Subcutaneous abdominal adipose tissue (tissue), 5 donors: ENCODE measurements at regions not wholly inside any gene's neighbourhood (a gene's known extent, or its start where the extent isn't known, plus 50 kb on each side); places are given as distances from the start of the nearest gene placed in this dataset.

Experiments used
- H3K27ac ChIP-seq: one replicate; pipeline ENCODE4 v1.7.0; 2013; ENCODE audit warnings: low read depth, mild to moderate bottlenecking, inconsistent platforms, low read length, moderate library complexity
- H3K27me3 ChIP-seq, 5 donors: one replicate each; pipeline ENCODE4 v1.7.0; 2013; ENCODE audit warnings: low read length in 5 of 5, inconsistent platforms in 1 of 5; ENCODE audit not compliant: control insufficient read depth in 5 of 5, insufficient read depth in 4 of 5
- H3K36me3 ChIP-seq, 5 donors: one replicate each; pipeline ENCODE4 v1.7.0; 2013; ENCODE audit warnings: low read length in 5 of 5; ENCODE audit not compliant: control insufficient read depth in 5 of 5, insufficient read depth in 5 of 5
- H3K4me1 ChIP-seq, 5 donors: one replicate each; pipeline ENCODE4 v1.7.0; 2013; ENCODE audit warnings: low read length in 5 of 5, mild to moderate bottlenecking in 3 of 5, moderate library complexity in 1 of 5; ENCODE audit not compliant: control insufficient read depth in 5 of 5, insufficient read depth in 5 of 5
- H3K4me3 ChIP-seq, 5 donors: one replicate each; pipeline ENCODE4 v1.7.0; 2013; ENCODE audit warnings: low read length in 5 of 5, low read depth in 1 of 5
- H3K9ac ChIP-seq, 5 donors: one replicate each; pipeline ENCODE4 v1.7.0; 2013; ENCODE audit warnings: low read length in 5 of 5, mild to moderate bottlenecking in 4 of 5, moderate library complexity in 3 of 5
- H3K9me3 ChIP-seq, 5 donors: one replicate each; pipeline ENCODE4 v1.7.0; 2013; ENCODE audit warnings: low read length in 5 of 5; ENCODE audit not compliant: control insufficient read depth in 5 of 5
- donor health status: healthy.
- donor health status: healthy.
- donor health status: healthy.
- donor health status: healthy.
- donor health status: healthy.

DNA sequence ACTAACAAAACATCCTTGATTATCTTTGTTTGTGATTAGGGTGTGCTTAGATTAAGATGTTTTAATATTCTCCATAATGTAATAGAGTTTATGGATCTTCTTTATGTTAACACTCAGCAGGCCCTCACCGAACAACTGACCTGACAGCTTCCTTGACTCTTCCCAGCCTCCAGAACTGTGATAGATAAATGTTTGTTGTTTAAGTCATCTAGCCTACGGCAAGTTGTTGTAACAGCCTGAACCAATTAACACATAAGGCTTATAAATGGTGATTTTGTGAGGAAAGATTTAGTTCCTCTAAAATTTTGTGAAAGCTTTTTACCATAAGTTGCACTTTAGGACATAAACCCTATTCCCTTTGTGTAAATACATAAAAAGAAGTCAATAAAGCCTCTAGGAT is 156.5 kb upstream of the DCN start:
- Histone ChIP-seq H3K36me3 (no peaks in the 10 kb centered on the region), H3K4me1 (no peaks in the 10 kb centered on the region), H3K9me3 (no peaks in the 10 kb centered on the region), H3K27ac (no peak overlapping the region), H3K4me3 (no peak overlapping the region), H3K9ac (no peak overlapping the region), H3K27me3 (no peaks in the 10 kb centered on the region)

DNA sequence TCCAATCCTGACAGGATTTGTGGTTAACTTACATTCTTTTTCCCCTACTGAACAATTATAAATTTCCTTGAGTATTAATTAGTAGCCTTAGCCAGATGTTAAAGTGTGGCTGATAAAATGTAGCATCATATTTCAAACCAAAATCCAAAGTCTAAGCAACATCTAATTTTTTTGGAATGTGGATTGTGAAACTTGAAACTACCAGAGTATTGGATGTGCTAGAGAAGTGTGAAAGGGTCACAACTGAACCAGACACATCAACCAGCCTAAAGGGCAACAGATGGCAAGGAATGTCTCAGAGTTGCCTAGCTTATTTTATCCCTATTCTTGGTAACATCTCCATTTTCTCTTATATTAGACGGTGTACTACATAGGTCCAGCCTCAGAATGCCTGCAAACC is 153.1 kb upstream of the DCN start:
- Histone ChIP-seq H3K27ac (no peak overlapping the region), H3K4me3 (no peak overlapping the region), H3K36me3 (no peaks in the 10 kb centered on the region), H3K9me3 (no peaks in the 10 kb centered on the region), H3K9ac (no peak overlapping the region), H3K27me3 (no peaks in the 10 kb centered on the region), H3K4me1 (no peaks in the 10 kb centered on the region)

DNA sequence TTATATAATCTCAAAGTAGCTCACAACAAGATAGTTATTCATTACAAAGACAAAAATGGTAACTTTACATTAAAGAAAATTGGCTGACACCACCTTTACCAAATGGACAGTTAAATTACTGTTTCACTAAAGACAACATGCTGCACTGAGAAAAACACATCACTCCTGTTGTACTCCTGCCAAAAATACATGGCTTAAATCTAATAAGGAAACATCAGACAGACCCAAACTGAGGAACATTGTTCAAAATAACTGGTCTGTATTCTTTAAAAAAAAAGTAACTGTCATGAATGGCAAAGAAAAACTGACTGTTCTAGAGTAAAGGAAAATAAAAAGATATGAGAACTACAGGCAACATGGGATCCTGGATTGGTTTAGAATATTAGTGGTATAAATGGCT is 151.3 kb upstream of the DCN start:
- Histone ChIP-seq H3K36me3 (no peaks in the 10 kb centered on the region), H3K4me3 (no peak overlapping the region), H3K27ac (no peak overlapping the region), H3K4me1 (no peaks in the 10 kb centered on the region), H3K9me3 (no peaks in the 10 kb centered on the region), H3K27me3 (no peaks in the 10 kb centered on the region), H3K9ac (no peak overlapping the region)

DNA sequence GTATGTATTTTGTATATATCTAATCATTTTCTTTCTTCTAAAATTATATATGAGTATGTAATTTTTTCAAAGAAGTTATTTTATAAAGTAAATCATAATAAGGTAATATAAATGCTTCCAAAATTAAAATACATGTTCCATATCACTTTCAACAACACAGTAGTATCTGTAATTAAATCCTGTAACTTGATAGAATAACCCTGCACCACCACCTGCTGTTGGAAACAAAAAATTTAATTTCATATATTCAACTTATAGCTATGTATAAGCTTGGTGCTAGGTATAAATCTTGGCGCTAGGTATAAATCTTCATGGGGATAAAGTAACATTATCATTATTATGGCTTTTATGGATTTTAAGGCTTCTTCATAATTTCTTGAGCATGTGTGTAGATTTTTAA is 149.7 kb upstream of the DCN start:
- no peak overlapping the region for H3K27ac ChIP-seq
- H3K9me3 ChIP-seq: no peaks in the 10 kb centered on the region
- H3K9ac ChIP-seq: no peak overlapping the region
- H3K4me1 ChIP-seq: no peaks in the 10 kb centered on the region
- H3K4me3 ChIP-seq: no peak overlapping the region
- no peaks in the 10 kb centered on the region for H3K27me3 ChIP-seq
- H3K36me3 ChIP-seq: no peaks in the 10 kb centered on the region

DNA sequence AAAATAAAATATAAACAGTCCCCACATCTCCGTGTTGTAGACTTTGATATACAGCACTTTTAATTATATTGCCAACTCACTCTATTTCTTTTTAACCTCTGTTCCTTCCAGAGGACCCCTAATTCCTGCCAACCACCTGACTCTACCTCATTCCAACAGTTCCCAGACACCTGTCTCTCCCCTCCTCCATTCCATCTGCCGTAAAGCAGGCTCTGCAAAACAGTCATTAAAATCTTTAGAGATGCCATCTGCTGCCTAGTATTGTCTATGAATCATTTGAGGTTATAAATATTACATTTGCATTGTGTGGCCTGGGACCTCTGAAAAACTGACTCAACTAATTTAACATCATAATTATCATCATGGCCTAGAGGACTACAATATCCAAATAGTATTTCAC is 148.8 kb upstream of the DCN start:
- H3K4me3 ChIP-seq: no peak overlapping the region
- H3K27ac ChIP-seq: no peak overlapping the region
- no peaks in the 10 kb centered on the region for H3K4me1 ChIP-seq
- no peaks in the 10 kb centered on the region for H3K9me3 ChIP-seq
- H3K27me3 ChIP-seq: no peaks in the 10 kb centered on the region
- no peaks in the 10 kb centered on the region for H3K36me3 ChIP-seq
- no peak overlapping the region for H3K9ac ChIP-seq

DNA sequence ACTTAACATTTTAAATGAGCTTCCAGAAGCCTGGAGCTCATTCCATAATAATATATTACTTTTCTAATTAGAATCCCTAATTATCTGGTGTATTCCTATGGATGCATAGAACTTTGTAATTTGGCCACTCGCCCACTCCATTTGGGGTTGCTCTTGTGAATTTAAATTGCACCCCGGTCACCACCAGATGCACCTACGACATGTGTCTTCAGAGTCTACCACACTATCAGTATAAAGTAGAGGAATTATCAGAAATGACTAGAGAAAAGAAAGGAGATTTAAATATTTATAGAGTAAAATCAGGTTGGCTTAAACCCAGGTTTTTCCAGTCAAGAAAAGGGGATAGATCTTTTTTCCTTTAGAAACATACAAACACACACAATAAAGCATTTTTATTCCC is 145.8 kb upstream of the DCN start:
- Histone ChIP-seq H3K36me3 (no peaks in the 10 kb centered on the region), H3K27me3 (no peaks in the 10 kb centered on the region), H3K9me3 (no peaks in the 10 kb centered on the region), H3K4me3 (no peak overlapping the region), H3K27ac (no peak overlapping the region), H3K9ac (no peak overlapping the region), H3K4me1 (no peaks in the 10 kb centered on the region)

DNA sequence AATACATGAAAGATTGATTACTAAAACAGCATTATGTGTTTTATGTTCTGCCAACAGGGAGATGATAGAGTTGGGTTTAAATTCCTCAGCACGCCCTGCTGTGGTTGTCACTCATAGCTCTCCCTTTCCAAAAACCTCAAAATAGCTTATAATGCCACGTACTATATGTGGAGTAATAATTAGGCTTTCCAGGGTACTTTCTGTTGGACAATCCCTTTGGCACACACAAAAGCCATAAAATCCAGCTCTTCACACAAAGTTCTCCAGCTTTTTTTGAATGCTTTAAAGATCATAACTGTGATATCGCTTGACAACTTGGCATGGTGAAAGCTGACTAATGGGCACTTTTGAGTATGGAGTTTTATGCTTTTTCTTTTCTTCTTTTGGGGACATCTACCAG is 145.3 kb upstream of the DCN start:
- H3K9me3 ChIP-seq: no peaks in the 10 kb centered on the region
- no peaks in the 10 kb centered on the region for H3K27me3 ChIP-seq
- H3K4me3 ChIP-seq: no peak overlapping the region
- H3K36me3 ChIP-seq: no peaks in the 10 kb centered on the region
- H3K9ac ChIP-seq: peak overlapping the region in 1 of 5 donors; percentile 16
- H3K27ac ChIP-seq: no peak overlapping the region
- H3K4me1 ChIP-seq: no peaks in the 10 kb centered on the region

DNA sequence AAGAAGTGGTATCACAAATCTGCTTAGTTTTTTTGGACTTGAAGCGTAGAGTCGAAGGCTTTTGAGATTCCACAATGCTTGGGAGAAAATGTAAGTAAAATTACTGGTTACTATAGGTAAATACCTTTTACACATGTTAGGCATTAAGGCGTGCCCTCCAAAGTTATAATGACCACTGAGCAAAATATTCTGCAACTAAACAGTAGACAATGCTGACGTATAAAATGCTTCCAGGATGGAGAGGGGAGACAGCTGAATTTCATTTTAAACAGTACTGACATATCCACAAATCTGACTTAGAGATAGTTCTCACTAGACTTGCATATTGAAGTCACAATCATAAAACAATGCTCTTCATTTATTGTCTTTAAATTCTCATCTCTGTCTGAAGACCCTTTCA is 144.5 kb upstream of the DCN start:
- no peaks in the 10 kb centered on the region for H3K4me1 ChIP-seq

DNA sequence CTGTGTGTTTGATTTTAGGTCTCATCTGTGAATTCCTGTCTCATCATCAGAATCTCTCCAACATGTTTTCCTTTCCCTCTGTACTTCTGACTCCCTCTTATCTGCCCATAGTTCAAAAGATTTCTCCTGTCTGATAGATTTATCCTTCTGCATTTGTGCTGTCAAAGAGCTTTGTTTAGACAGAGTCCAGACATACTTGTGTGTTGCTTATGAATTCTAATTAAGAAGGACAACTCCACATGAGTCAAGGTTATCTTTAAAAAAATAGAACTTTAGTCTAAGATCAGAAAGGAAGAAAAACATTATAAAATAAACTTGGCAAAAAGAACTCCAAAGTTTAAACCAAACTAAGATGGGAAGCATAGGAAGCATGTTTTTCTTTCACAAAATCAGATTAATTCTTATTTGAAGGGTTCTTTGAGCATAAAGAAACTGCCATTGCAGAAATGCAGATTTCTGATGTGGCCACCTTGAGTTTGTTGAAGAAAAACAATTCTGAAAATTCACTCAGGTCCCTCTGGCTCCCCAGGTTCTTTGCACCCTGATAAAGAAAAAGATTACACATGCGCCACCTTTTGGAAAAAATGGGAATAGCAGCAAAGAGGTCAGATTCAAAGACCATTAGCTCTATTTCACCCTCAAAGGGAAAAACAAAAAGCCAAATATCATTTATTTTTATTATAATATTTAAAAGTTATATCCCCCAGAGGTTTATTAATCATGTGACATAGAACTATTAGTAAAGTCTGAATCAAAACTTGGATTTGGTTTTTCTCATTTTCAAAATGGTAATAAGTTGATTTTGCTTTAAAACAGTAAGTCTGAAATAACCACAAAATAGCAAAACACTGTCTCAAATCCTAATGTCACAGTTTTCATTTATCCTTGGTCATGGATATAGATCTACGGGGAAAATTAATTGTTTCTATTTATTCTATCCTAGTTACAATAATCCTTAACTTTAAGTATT is 143.7 kb upstream of the DCN start:
- Histone ChIP-seq H3K27me3 (no peaks in the 10 kb centered on the region), H3K9ac (no peak overlapping the region), H3K4me3 (no peak overlapping the region), H3K4me1 (no peaks in the 10 kb centered on the region), H3K9me3 (no peaks in the 10 kb centered on the region), H3K36me3 (no peaks in the 10 kb centered on the region), H3K27ac (peak overlapping the region; percentile 8)

More for the DNA sequence above, 144.5 kb upstream of the DCN start:
- Histone ChIP-seq H3K9me3 (no peaks in the 10 kb centered on the region), H3K4me3 (peak overlapping the region in 1 of 5 donors; percentile 28), H3K36me3 (no peaks in the 10 kb centered on the region), H3K27me3 (no peaks in the 10 kb centered on the region), H3K9ac (no peak overlapping the region), H3K27ac (peak overlapping the region; percentile 8)

DNA sequence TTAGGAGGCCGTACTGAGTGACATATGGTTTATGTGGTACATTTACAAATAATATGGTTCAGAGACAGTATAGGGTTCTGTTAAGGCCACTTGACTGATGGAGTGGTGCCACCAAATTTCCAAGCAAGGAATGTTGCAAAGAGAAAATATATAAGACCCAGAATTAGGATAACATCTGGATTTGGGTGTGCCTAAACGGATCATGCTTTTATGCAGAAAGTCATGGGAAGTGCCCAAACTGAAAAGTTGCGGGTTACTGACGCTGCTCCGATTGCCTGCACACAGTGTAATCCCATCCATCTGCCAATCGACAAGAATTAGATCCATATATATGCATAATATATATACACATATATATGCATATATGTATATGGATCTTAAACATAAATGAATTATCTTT is 138.4 kb upstream of the DCN start:
- Histone ChIP-seq H3K4me3 (no peak overlapping the region), H3K9ac (no peak overlapping the region), H3K36me3 (no peaks in the 10 kb centered on the region), H3K9me3 (no peaks in the 10 kb centered on the region), H3K4me1 (peaks cover 0 to 3% (median 0%) of the 10 kb centered on the region in 5 donors), H3K27me3 (no peaks in the 10 kb centered on the region), H3K27ac (no peak overlapping the region)
